K562 (cell line): ENCODE measurements at regions not wholly inside any gene's neighbourhood (a gene's known extent, or its start where the extent isn't known, plus 50 kb on each side); places are given as distances from the start of the nearest gene placed in this dataset.
A peak's percentile ranks its signal among the peaks of the same experiment; 100 is the strongest.

Experiments
- ARID1B ChIP-seq: fragments of 450-650 bp; IDR thresholded peaks from 2 replicates; pipeline ENCODE4 v1.6.1; 2016; ENCODE audit warnings: antibody characterized with exemption, mild to moderate bottlenecking, inconsistent platforms
- CBX3 ChIP-seq, 2 experiments: IDR thresholded peaks; 1 replicate in 1 of 2; 2 replicates in 1 of 2; pipeline ENCODE4 v1.6.1; 2012; ENCODE audit warnings: inconsistent platforms in 2 of 2, low read length in 2 of 2, borderline replicate concordance in 1 of 2, control low read depth in 1 of 2
- CBX5 ChIP-seq: IDR thresholded peaks from 2 replicates; pipeline ENCODE4 v1.6.1; 2014; ENCODE audit warnings: low read depth, borderline replicate concordance
- CC2D1A ChIP-seq: fragments of 450-650 bp; IDR thresholded peaks from 2 replicates; pipeline ENCODE4 v1.6.1; 2017; ENCODE audit warnings: mild to moderate bottlenecking
- DPF2 ChIP-seq: fragments of 450-650 bp; IDR thresholded peaks from 2 replicates; pipeline ENCODE4 v1.6.1; 2016
- FOXM1 ChIP-seq, 2 experiments: fragments of 450-650 bp in 1 of 2; sonication (generic) in 1 of 2; formaldehyde crosslinking in 1 of 2; IDR thresholded peaks; 2 replicates each; pipeline versions ENCODE4 v1.6.1 to v1.9.0; 2017 to 2022; ENCODE audit warnings: low read depth in 2 of 2, mild to moderate bottlenecking in 2 of 2, missing genetic modification reagents in 1 of 2, moderate library complexity in 1 of 2
- JUN ChIP-seq, 2 experiments: sonication (generic) in 1 of 2; formaldehyde crosslinking in 1 of 2; IDR thresholded peaks; 2 replicates each; pipeline versions ENCODE4 v1.6.1 to v1.8.0; 2012 to 2022; ENCODE audit warnings: borderline replicate concordance in 2 of 2, mild to moderate bottlenecking in 2 of 2, improper control_type of control experiment in 1 of 2, low read depth in 1 of 2, low read length in 1 of 2, missing genetic modification reagents in 1 of 2
- MYBL2 ChIP-seq, 2 experiments: fragments of 450-650 bp in 1 of 2; sonication (generic) in 1 of 2; formaldehyde crosslinking in 1 of 2; IDR thresholded peaks; 2 replicates each; pipeline versions ENCODE4 v1.6.1 to v1.8.1; 2017 to 2022; ENCODE audit warnings: borderline replicate concordance in 1 of 2, inconsistent platforms in 1 of 2, low read depth in 1 of 2, mild to moderate bottlenecking in 1 of 2, missing genetic modification reagents in 1 of 2, moderate library complexity in 1 of 2
- TRIM24 ChIP-seq, 2 experiments: fragments of 450-650 bp; IDR thresholded peaks; 2 replicates each; pipeline ENCODE4 v1.6.1; 2016
- TRIM28 ChIP-seq: fragments of 450-650 bp; IDR thresholded peaks from 2 replicates; pipeline ENCODE4 v1.6.1; 2017
- ZKSCAN3 ChIP-seq: fragments of 250-450 bp; sonication (Bioruptor Pico); IDR thresholded peaks from 2 replicates; pipeline ENCODE4 v1.4.0; 2020
- TF ChIP-seq, protein P1 (sequence below): sonication (generic); formaldehyde crosslinking; IDR thresholded peaks from 2 replicates; pipeline ENCODE4 v1.8.0; 2023; ENCODE audit warnings: missing genetic modification reagents, mild to moderate bottlenecking, borderline replicate concordance
- TF ChIP-seq, protein P2 (sequence below), 2 experiments: fragments of 450-650 bp in 1 of 2; sonication (generic) in 1 of 2; formaldehyde crosslinking in 1 of 2; IDR thresholded peaks in 1 of 2; conservative IDR thresholded peaks in 1 of 2; 2 replicates each; pipeline versions ENCODE4 v1.6.1 to v1.8.1; 2016 to 2023; ENCODE audit warnings: mild to moderate bottlenecking in 2 of 2, moderate library complexity in 2 of 2, inconsistent platforms in 1 of 2, missing genetic modification reagents in 1 of 2

DNA sequence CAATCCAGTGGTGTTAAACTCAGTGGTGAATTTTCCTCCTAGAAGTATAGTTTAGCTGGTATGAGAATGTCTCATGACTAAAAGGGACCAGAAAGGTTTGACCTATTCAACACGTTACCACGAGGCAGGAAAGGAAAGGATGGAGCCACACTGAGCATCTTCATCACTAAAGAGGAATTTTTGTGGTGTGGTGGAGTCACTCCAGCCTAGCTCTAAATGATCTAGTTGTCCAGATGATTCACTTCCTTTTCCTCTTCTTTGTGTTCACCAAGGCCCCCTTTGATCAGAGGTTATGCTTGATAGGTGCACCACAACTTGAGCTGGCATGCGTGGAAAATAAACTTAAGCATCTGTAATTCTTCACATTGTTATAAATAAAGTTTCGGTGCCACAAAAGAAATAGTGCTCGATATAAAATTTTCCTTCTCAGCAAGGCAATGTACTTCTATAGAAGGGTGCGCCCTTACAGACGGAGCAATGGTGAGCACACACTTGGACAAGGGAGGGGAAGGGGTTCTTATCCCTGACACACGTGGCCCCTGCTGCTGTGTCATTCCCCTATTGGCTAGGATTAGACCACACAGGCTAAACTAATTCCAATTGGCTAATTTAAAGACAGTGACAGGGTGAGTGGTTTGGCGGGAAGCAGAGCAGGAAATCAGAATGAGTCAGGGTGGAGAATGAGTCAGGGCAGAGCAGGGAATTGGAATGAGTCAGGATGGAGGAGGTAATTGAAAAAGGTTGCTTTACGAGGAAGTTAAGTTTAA is 254.6 kb downstream of the HS3ST3A1 start (continued):
- TF ChIP-seq, protein P1, sequence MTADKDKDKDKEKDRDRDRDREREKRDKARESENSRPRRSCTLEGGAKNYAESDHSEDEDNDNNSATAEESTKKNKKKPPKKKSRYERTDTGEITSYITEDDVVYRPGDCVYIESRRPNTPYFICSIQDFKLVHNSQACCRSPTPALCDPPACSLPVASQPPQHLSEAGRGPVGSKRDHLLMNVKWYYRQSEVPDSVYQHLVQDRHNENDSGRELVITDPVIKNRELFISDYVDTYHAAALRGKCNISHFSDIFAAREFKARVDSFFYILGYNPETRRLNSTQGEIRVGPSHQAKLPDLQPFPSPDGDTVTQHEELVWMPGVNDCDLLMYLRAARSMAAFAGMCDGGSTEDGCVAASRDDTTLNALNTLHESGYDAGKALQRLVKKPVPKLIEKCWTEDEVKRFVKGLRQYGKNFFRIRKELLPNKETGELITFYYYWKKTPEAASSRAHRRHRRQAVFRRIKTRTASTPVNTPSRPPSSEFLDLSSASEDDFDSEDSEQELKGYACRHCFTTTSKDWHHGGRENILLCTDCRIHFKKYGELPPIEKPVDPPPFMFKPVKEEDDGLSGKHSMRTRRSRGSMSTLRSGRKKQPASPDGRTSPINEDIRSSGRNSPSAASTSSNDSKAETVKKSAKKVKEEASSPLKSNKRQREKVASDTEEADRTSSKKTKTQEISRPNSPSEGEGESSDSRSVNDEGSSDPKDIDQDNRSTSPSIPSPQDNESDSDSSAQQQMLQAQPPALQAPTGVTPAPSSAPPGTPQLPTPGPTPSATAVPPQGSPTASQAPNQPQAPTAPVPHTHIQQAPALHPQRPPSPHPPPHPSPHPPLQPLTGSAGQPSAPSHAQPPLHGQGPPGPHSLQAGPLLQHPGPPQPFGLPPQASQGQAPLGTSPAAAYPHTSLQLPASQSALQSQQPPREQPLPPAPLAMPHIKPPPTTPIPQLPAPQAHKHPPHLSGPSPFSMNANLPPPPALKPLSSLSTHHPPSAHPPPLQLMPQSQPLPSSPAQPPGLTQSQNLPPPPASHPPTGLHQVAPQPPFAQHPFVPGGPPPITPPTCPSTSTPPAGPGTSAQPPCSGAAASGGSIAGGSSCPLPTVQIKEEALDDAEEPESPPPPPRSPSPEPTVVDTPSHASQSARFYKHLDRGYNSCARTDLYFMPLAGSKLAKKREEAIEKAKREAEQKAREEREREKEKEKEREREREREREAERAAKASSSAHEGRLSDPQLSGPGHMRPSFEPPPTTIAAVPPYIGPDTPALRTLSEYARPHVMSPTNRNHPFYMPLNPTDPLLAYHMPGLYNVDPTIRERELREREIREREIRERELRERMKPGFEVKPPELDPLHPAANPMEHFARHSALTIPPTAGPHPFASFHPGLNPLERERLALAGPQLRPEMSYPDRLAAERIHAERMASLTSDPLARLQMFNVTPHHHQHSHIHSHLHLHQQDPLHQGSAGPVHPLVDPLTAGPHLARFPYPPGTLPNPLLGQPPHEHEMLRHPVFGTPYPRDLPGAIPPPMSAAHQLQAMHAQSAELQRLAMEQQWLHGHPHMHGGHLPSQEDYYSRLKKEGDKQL (CRISPR knock-in tag): no peak
- TF ChIP-seq MYBL2 (IDR thresholded peaks at IDR 0.05; ENCODE audit: low read depth): peak; percentile 60
- TF ChIP-seq MYBL2 (CRISPR knock-in tag; IDR thresholded peaks at IDR 0.05; ENCODE audit: borderline replicate concordance): 0 out of 2 replicates have a peak, but pooled peaks have one; percentile 20
- TF ChIP-seq, protein P2, sequence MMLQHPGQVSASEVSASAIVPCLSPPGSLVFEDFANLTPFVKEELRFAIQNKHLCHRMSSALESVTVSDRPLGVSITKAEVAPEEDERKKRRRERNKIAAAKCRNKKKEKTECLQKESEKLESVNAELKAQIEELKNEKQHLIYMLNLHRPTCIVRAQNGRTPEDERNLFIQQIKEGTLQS (IDR thresholded peaks at IDR 0.05): peak; percentile 80
- TF ChIP-seq, protein P2 (CRISPR knock-in tag; conservative IDR thresholded peaks at IDR 0.05): no peak
- TF ChIP-seq TRIM24 (IDR thresholded peaks at IDR 0.05): peak; percentile 70 to 84
- 0 out of 2 replicates have a peak, but pooled peaks have one; percentile 31 for TF ChIP-seq DPF2
- 0 out of 3 replicates have a peak, but pooled peaks of 1 of the 2 experiments have one; percentile 14 for TF ChIP-seq CBX3 (IDR thresholded peaks at IDR 0.05; ENCODE audit: borderline replicate concordance in 1 of 2, low read length in 2 of 2)
- peak; percentile 67; the same call in 1 of the 2 replicates for TF ChIP-seq JUN (IDR thresholded peaks at IDR 0.05; ENCODE audit: borderline replicate concordance, low read depth, low read length)
- no peak for TF ChIP-seq JUN (CRISPR knock-in tag; IDR thresholded peaks at IDR 0.05; ENCODE audit: borderline replicate concordance)
- peak; percentile 28; the same call in 1 of the 2 replicates for TF ChIP-seq ARID1B
- TF ChIP-seq TRIM28: peak; percentile 56; the same call in 1 of the 2 replicates
- TF ChIP-seq CBX5: 0 out of 2 replicates have a peak, but pooled peaks have one; percentile 24
- TF ChIP-seq ZKSCAN3 (CRISPR knock-in tag): no peak
- 0 out of 2 replicates have a peak, but pooled peaks have one; percentile 36 for TF ChIP-seq FOXM1 (IDR thresholded peaks at IDR 0.05; ENCODE audit: low read depth)
- TF ChIP-seq FOXM1 (CRISPR knock-in tag; IDR thresholded peaks at IDR 0.05; ENCODE audit: low read depth): no peak
- peak; percentile 39; the same call in 1 of the 2 replicates for TF ChIP-seq CC2D1A
